ENCODE measurements at regions not wholly inside any gene's neighbourhood (a gene's known extent, or its start where the extent isn't known, plus 50 kb on each side); places are given as distances from the start of the nearest gene placed in this dataset.

DNA sequence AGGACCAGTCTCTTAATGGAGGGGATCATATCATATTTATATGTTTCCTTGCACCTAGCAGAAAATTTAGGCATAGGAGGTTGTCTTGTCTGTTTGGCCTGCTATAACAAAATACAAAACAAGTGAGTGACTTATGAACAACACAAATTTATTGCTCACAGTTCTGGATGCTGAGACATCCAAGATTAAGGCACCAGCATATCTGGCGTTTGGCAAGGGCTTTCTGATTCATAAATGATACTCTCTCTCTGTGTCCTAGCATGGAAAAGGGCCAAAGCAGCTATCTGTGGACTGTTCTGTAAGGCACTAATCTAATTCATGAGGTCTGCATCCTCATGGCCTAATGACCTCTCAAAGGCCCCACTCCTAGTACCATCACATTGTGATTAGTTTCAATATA, 683.0 kb downstream of the NR2F2 start:
- no peak for DNase-seq (ENCODE audit: low read depth, low spot score)

DNA sequence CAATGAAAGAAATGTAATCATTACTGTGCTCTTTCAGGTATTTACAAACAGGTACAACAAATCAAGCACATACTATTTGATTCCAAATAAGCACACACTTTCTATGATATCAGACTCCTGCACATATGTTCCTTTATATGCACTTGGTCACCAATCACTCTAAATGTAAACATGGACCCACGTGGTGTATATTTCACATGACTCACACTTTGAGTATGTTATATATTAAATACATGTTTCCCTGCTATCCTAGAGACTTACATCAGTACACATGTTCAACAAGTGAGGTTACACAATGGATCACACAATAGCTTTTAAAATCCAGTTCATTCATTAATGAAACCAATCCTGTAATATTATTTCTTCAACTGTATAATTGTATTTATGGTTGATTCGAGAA, 683.5 kb downstream of the NR2F2 start:
- no peak for DNase-seq (ENCODE audit: low read depth, low spot score)

- no peak for DNase-seq (ENCODE audit: low read depth, low spot score)
These were observed 693.0 kb downstream of the NR2F2 start for GRCh38 chr15:97023488-97023844.

DNA sequence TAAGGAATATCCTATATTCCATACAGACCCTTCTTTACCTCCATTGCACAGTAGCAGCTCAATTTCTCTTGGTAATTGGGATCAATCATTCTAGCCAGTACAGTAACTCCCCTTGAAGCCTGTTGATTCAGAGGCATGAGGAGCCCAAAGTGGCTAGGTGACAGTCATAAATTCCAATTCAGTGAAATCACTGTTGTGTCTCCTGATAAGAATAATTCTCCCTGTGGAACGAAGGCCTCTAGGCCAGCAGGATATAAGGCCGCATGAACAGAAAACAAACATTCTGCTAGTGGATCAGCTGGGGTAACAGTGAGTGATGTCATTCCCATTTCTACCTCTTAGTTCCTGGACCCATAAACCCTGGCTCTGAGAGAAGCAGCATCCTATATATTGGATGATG, 696.3 kb downstream of the NR2F2 start:
- no peak for DNase-seq (ENCODE audit: low read depth, low spot score)

DNA sequence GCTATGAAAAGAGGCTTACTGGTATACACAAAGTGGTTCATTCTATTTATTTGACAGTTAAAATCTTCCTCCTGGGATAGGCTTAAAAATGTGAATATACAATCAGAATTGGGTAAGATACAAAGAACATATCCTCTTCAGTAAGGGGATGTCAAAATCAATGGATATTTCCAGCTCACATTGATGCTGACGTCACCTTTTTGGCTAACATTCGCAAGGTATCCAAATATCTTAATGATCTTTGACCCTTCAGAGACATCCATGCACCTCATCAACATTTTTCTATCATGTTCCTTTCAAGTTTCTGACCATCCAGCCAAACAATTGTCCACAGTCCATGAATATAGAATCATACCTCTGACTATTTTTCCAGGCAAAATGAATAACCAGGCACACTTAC, 697.3 kb downstream of the NR2F2 start:
- no peak for DNase-seq (ENCODE audit: low read depth, low spot score)

GRCh38 chr15:97030251-97030650, 699.8 kb downstream of the NR2F2 start:
- no peak for DNase-seq (ENCODE audit: low read depth, low spot score)

GRCh38 chr15:97036301-97036700, 705.8 kb downstream of the NR2F2 start:
- no peak for DNase-seq (ENCODE audit: low read depth, low spot score)

DNA sequence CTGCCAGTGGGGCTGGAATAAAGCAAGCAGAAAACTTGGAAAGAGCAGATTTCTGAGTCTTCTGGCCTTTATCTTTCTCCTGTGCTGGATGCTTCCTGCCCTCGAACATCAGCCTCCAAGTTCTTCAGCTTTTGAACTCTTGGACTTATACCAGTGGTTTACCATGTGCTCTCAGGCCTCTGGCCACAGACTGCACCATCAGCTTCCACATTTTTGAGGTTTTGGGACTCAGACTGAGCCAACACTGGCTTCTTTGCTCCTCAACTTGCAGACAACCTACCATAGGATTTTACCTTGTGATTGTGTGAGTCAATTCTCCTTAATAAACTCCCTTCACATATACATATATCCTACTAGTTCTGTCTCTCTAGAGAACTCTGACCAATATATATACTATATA, 706.6 kb downstream of the NR2F2 start:
- no peak for DNase-seq (ENCODE audit: low read depth, low spot score)

DNA sequence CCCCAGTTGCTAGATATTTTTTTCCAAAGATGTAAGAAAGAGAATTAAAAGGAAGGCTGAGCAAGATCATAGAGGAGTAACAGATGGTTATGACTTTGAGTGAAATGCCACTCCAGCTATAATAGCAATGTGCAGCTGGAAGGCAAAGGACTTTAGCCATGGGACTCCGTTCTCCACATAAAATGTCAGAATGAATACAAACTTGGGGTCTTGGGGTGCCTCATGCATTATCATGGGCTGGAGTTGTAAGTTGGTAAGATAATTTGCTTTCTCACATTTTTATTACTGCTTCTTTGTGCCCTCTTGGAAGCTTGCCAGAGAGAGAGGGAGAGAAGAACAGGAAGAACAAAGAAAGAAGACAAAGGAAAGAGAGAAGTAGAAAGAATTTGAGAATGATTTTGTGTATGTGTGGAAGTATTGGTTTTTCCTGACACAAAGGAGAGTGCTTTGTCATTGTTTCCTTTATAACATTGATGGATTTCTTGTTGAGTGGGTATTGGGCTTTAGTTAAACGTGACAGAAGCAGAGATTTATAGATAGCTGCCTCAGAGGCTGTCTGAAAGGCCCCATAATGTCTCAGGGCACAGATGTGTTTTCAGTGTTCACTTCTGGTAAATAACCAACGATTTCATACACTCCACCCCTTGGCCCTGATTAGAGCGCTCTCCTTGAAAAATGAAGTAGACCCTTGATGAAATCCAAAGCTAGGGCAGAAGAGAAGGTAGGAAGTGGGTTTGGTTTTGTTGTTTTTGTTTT, 715.3 kb downstream of the NR2F2 start:
- DNase-seq (ENCODE audit: low read depth, low spot score), result no peak

DNA sequence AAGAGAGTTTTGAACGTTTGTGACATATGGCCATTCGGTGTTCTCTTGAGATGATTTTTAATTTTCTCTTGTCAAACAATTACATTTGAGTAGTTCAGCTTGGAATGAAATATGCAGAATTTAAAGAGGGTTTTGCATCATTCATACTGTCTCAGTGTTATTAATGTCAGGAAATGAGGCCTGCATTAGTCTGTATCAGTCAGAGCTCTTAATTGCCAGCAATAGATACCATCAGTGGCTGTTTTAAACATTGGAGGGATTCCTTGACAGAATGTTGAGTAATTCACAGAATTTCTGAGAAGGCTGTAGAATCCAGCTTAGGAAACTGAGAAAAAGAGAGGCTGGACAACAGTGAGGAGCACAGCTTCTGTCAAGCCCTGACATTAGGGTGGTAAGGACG, 722.0 kb downstream of the NR2F2 start:
- DNase-seq (ENCODE audit: low read depth, low spot score), result no peak

GRCh38 chr15:97053635-97054034, 723.1 kb downstream of the NR2F2 start:
- DNase-seq (ENCODE audit: low read depth, low spot score), result no peak

DNA sequence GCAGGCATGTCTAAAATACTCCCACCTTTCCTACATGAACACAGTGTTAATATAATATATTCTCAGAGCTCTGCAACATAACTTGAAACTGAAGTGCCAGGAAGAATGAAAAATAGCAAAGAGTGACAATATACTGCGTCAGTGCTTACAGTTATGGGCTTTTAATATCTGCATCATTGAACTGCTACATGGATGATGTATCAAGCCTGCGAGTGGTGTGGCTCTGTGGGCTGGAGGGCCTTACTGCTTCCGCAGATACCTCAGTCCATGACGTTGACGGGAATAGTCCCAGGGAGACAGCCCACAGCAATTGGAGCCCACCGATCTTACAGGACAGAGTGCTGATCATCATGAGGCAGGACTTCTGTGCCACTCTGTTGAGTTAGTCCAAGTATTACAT, 727.0 kb downstream of the NR2F2 start:
- DNase-seq (ENCODE audit: low read depth, low spot score), result no peak

DNA sequence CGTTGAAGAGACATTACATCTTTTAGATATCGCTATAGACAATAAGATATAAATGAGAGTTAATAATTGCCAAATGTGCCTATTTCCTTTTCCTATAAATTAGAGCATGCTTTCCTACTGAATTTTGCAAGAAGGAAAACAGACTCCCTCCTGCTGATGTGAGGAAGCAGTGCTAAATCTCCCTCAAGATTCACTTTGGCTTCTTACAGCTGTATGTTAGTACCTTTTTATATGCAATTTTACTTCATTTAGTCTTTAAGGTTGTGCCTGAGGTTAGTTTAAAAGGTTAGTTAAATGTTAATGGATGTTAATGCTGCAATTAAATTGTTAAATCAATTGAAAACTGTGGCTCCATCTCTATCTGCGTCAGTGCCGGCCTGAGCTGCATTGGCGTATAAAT, 728.8 kb downstream of the NR2F2 start:
- DNase-seq (ENCODE audit: low read depth, low spot score), result no peak

- no peak for DNase-seq (ENCODE audit: low read depth, low spot score)
These were observed 730.9 kb downstream of the NR2F2 start for GRCh38 chr15:97061392-97061791.

DNA sequence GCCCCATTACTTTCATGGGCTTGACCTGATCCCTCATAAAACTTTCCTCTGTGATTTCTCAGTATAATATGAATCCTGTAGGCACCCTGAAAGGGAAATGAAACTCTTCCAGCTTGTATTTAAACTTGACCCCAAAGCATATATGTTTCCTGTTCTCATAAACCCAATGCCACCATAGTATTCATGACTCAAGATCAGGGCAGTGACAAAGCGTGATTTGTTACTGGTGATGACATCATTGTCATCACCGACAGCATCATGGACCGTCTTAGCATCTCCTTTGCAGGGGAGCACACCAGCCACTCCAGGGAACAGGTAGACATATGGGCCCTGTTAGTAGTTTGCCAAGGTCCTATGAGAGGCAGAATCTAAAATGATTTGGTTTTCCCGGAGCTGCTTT, 741.2 kb downstream of the NR2F2 start:
- DNase-seq (ENCODE audit: low read depth, low spot score), result no peak

- DNase-seq (ENCODE audit: low read depth, low spot score), result no peak
These were observed 742.0 kb downstream of the NR2F2 start for GRCh38 chr15:97072545-97072944.

- DNase-seq (ENCODE audit: low read depth, low spot score), result no peak
These were observed 745.5 kb downstream of the NR2F2 start for GRCh38 chr15:97076011-97076410.

- DNase-seq (ENCODE audit: low read depth, low spot score), result no peak
These were observed 747.5 kb downstream of the NR2F2 start for GRCh38 chr15:97077975-97078374.

GRCh38 chr15:97078591-97078990, 748.1 kb downstream of the NR2F2 start:
- no peak for DNase-seq (ENCODE audit: low read depth, low spot score)

GRCh38 chr15:97081666-97082226, 751.2 kb downstream of the NR2F2 start:
- no peak for DNase-seq (ENCODE audit: low read depth, low spot score)

DNA sequence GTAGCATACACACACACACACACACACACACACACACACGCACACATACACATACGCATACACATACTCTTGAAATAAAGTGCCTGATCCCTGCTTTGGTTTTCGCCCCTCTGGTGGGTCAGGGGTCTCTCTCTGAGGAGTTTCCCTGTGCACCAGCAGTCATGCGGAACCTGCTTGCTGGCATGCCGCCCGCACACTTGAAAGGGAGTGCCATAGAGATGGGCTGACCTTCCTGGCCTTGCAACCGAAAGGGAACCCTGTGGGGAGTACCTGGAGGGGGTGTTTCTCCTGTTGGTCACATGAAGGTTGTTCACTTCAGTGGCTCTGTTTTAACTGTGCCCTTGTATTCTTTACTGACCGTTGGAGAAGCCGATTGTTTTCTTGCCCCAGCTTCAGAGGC, 752.3 kb downstream of the NR2F2 start:
- no peak for DNase-seq (ENCODE audit: low read depth, low spot score)

DNA sequence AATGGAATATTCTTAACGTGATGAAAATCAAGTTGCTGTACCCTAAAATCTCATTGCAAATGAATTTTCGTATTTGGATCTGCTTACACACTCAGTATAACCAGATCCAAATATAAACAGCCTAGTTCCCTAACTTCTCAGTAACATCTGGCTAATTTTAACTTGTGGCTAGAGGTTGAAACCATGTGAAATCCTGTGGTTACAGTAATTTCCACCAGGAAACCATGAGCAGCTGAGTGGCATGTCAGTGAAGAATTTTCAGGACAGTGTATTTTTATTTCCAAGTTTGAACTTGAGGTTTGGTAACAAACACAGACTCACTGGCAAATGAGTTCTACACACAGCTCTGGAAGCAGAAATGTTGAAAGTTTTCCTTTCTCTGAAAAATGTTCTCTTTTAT, 754.1 kb downstream of the NR2F2 start:
- no peak for DNase-seq (ENCODE audit: low read depth, low spot score)

DNA sequence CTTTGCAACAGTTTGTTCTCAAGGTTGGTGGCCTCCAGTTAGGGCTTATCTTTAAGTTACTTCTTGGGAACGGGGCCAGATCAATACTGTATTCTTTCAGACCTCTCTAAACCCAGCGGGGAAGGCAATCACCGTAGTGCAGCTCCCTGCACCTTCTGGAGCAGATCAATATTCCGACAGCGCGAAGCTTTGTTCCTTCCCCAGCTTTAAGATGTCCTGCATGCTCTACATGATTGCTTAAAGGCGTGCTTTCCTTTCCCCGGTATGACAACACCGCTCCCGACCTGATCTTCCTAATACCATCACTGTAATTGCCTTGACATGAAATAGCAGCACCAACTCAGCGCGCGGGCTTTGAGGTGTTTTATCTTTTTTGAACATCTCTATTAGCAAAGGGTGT, 755.2 kb downstream of the NR2F2 start:
- DNase-seq (ENCODE audit: low read depth, low spot score), result no peak
